HepG2 (cell line): ENCODE measurements at regions not wholly inside any gene's neighbourhood (a gene's known extent, or its start where the extent isn't known, plus 50 kb on each side); places are given as distances from the start of the nearest gene placed in this dataset.

Experiments used
- ATAC-seq: fragments of 200-7000 bp; cut with Tn5 transposase; 3 replicates; pipeline ENCODE4 v1.9.1; 2020; ENCODE audit warnings: mild to moderate bottlenecking, moderate library complexity
- BruUV-seq: library from RNA; stranded (reverse); fragments of 400-500 nt; replicated peaks from 2 replicates; lab custom pipeline; 2021; lab: Mats Ljungman, UMichigan
- CTCF ChIA-PET: fragments of 300-600 bp; formaldehyde crosslinking; extraction: SDS; loops from one replicate; lab custom pipeline; 2021; ENCODE audit warnings: low total read pairs, inconsistent platforms, low intra/inter-chr PET ratio; lab: Yijun Ruan, JAX
- POLR2A ChIA-PET: fragments of 350-600 bp; sonication (Branson Sonifier 250); formaldehyde crosslinking; loops from one replicate; lab custom pipeline; 2020; ENCODE audit warnings: antibody characterized with exemption, inconsistent platforms; lab: Yijun Ruan, JAX
- DNase-seq: peaks from one replicate; pipeline ENCODE4 v3.0.0-alpha.2; 2015; ENCODE audit warnings: low spot score
- FAIRE-seq: peaks from 3 replicates; lab custom pipeline; 2011; peaks lifted over from hg19 to GRCh38; lab: Jason Lieb, UNC
- H2AFZ ChIP-seq: one replicate; pipeline ENCODE4 v1.6.1; 2011; ENCODE audit warnings: low read length, inconsistent platforms
- H3K27ac ChIP-seq: fragments of 300-600 bp; 3 replicates; pipeline ENCODE4 v1.8.0; 2011; ENCODE audit warnings: mixed run types, mild to moderate bottlenecking, mixed read lengths, low read length, inconsistent platforms; ENCODE audit not compliant: insufficient read depth; ENCODE audit errors: extremely low read length
- H3K27me3 ChIP-seq, 2 experiments: fragments of 200-600 bp in 1 of 2; 2 replicates in 1 of 2; 3 replicates in 1 of 2; pipeline versions ENCODE4 v1.6.0 to v1.8.0; 2011; ENCODE audit warnings: low read length in 2 of 2, mild to moderate bottlenecking in 2 of 2, moderate library complexity in 2 of 2, inconsistent platforms in 1 of 2; ENCODE audit not compliant: insufficient read depth in 2 of 2, control insufficient read depth in 1 of 2
- H3K36me3 ChIP-seq, 2 experiments: fragments of 200-600 bp in 1 of 2; replicated peaks in 1 of 2; 2 replicates in 1 of 2; 3 replicates in 1 of 2; pipeline versions ENCODE4 v1.5.1 to v1.8.0; 2011; ENCODE audit warnings: low read length in 2 of 2, inconsistent platforms in 1 of 2; ENCODE audit not compliant: insufficient read depth in 2 of 2, control insufficient read depth in 1 of 2
- H3K4me1 ChIP-seq: 2 replicates; pipeline ENCODE4 v1.5.1; 2012; ENCODE audit warnings: low read length, inconsistent platforms; ENCODE audit not compliant: insufficient read depth
- H3K4me2 ChIP-seq: 2 replicates; pipeline ENCODE4 v1.6.0; 2011; ENCODE audit warnings: low read depth, low read length, inconsistent platforms
- H3K4me3 ChIP-seq, 3 experiments: fragments of 200-600 bp in 1 of 3; sonication (generic), shearing (Covaris generic) in 1 of 3; replicated peaks in 1 of 3; 2 replicates each; pipeline ENCODE4 v1.5.1; 2011 to 2016; ENCODE audit warnings: low read length in 3 of 3, inconsistent platforms in 2 of 3, low read depth in 2 of 3, mild to moderate bottlenecking in 2 of 3, control low read depth in 1 of 3, mixed read lengths in 1 of 3; ENCODE audit not compliant: insufficient read depth in 1 of 3
- H3K79me2 ChIP-seq: one replicate; pipeline ENCODE4 v1.6.1; 2011; ENCODE audit warnings: low read length, inconsistent platforms; ENCODE audit not compliant: insufficient read depth
- H3K9ac ChIP-seq: 2 replicates; pipeline ENCODE4 v1.6.0; 2011; ENCODE audit warnings: mild to moderate bottlenecking, low read depth, low read length, inconsistent platforms; ENCODE audit not compliant: insufficient read depth
- H3K9me3 ChIP-seq: 2 replicates; pipeline ENCODE4 v1.5.1; 2012; ENCODE audit warnings: mild to moderate bottlenecking, low read length
- H4K20me1 ChIP-seq: 2 replicates; pipeline ENCODE4 v1.6.0; 2011; ENCODE audit warnings: inconsistent platforms, mild to moderate bottlenecking, low read length, moderate library complexity; ENCODE audit not compliant: insufficient read depth
- MXD1 ChIP-seq: sonication (generic); formaldehyde crosslinking; IDR thresholded peaks from 2 replicates; pipeline ENCODE4 v1.4.0; 2020; ENCODE audit warnings: mild to moderate bottlenecking, missing genetic modification reagents
- NFIB ChIP-seq: sonication (generic); formaldehyde crosslinking; IDR thresholded peaks from 2 replicates; pipeline ENCODE4 v1.9.0; 2021; ENCODE audit warnings: missing genetic modification reagents, mild to moderate bottlenecking, borderline replicate concordance
- RFXANK ChIP-seq: IDR thresholded peaks from 2 replicates; pipeline ENCODE4 v1.6.1; 2016
- TEAD2 ChIP-seq: sonication (generic); formaldehyde crosslinking; IDR thresholded peaks from 2 replicates; pipeline ENCODE4 v1.9.0; 2021; ENCODE audit warnings: missing genetic modification reagents
- ZFAT ChIP-seq: sonication (generic); formaldehyde crosslinking; conservative IDR thresholded peaks from 2 replicates; pipeline ENCODE4 v1.8.1; 2023; ENCODE audit warnings: missing genetic modification reagents, inconsistent platforms
- ZNF124 ChIP-seq: sonication (generic); formaldehyde crosslinking; IDR thresholded peaks from 2 replicates; pipeline ENCODE4 v1.4.0; 2020; ENCODE audit warnings: missing genetic modification reagents
- ZNF407 ChIP-seq: sonication (generic); formaldehyde crosslinking; IDR thresholded peaks from one replicate; pipeline ENCODE4 v1.5.1; 2020; ENCODE audit warnings: mild to moderate bottlenecking, missing genetic modification reagents; ENCODE audit errors: not compliant biosample characterization
- ZNF564 ChIP-seq: sonication (generic); formaldehyde crosslinking; IDR thresholded peaks from 2 replicates; pipeline ENCODE4 v1.8.1; 2023; ENCODE audit warnings: mild to moderate bottlenecking, missing genetic modification reagents
- ZNF687 ChIP-seq: sonication (generic); formaldehyde crosslinking; IDR thresholded peaks from 2 replicates; pipeline ENCODE4 v1.5.1; 2020; ENCODE audit warnings: mild to moderate bottlenecking, missing genetic modification reagents, moderate library complexity
- ZNF749 ChIP-seq: sonication (generic); formaldehyde crosslinking; IDR thresholded peaks from 2 replicates; pipeline ENCODE4 v1.8.0; 2022; ENCODE audit warnings: mild to moderate bottlenecking, missing genetic modification reagents, moderate library complexity, borderline replicate concordance
- WGBS: methylation state at CpG from one replicate; pipeline ENCODE4 v1.1.6; 2017; ENCODE audit warnings: low lambda C conversion rate; 5-methylcytosine and 5-hydroxymethylcytosine counted together
- in situ Hi-C: cut with HindIII; loops from 2 replicates; pipeline ENCODE4 v1.10.0; 2017; ENCODE audit warnings: low pct_unique_long_range_greater_than_20kb; ENCODE audit not compliant: extremely low pct_ligation_motif_present
- intact Hi-C: fragments of 100-400 bp; cut with micrococcal nuclease; formaldehyde crosslinking; loops from one replicate; pipeline ENCODE4 v1.10.0; 2022; ENCODE audit not compliant: unreplicated experiment

GRCh38 chr10:28743576-28743975, 66.3 kb downstream of the BAMBI start (continued):
- TF ChIP-seq ZNF564 (CRISPR knock-in tag) (no peak), ZNF687 (CRISPR knock-in tag) (0 out of 2 replicates have a peak, but pooled peaks have one; percentile 12)
- TF ChIP-seq, all 625 proteins: peak for 2

DNA sequence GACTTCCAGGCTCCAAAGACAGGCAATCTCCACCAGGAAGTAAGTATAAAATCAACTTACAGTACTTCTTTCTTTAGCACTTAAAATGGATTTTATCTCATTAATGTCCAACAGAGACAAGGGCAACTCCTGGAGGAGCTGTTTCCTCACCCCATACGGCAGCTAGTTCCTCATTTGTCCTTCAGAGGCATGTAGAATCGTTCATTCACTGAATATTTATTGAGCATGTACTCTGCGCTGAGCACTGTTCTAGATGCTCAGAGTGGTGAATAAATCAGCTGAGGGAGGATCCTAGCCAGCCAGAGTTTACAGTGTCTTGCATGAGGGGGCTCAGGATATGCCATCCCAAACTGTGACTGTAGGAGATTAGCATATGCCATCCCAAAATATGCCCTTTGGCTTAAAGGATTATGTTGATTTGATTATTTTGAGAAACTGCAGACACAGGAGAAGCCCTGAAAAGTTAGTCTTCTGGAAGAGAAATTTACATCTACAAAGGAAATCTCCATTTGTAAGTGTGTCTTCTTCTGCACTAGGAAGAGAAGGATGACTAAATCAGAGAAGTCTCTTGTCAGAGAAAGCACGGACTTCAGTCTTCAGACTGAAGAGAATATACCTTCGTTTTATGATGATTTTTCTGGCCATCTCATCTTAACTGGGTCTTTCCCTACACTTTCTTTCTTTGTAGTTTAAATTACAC, 66.9 kb downstream of the BAMBI start:
- Histone ChIP-seq H4K20me1 (no peaks in the 10 kb centered on the region), H3K4me1 (peaks cover 22% of the 10 kb centered on the region), H2AFZ (no peak overlapping the region), H3K36me3 (no peaks in the 10 kb centered on the region), H3K4me2 (peak overlapping the region; percentile 46), H3K9me3 (no peaks in the 10 kb centered on the region), H3K27me3 (no peaks in the 10 kb centered on the region), H3K4me3 (no peak overlapping the region), H3K9ac (no peak overlapping the region), H3K27ac (no peak overlapping the region), H3K79me2 (no peaks in the 10 kb centered on the region)
- ChIA-PET POLR2A (no interaction called here), CTCF (no interaction called here)
- DNase-seq (no peak), ATAC-seq (no peak), FAIRE-seq (no peak)
- in situ Hi-C loops, result no loop called here
- BruUV-seq, result no TSS peak
- 41% methylated on average over 5 of the region's 5 CpGs for WGBS
- no peak for TF ChIP-seq RFXANK (CRISPR knock-in tag)
- no peak for TF ChIP-seq TEAD2 (CRISPR knock-in tag)
- no peak for TF ChIP-seq ZNF124 (CRISPR knock-in tag)
- no peak for TF ChIP-seq NFIB
- no peak for TF ChIP-seq ZNF749 (CRISPR knock-in tag)
- no peak for TF ChIP-seq ZFAT
- no peak for TF ChIP-seq MXD1 (CRISPR knock-in tag)
- TF ChIP-seq ZNF407 (CRISPR knock-in tag), result no peak
- intact Hi-C loops, result no loop called here
